GM19395 (cell line): ENCODE measurements at regions not wholly inside any gene's neighbourhood (a gene's known extent, or its start where the extent isn't known, plus 50 kb on each side); places are given as distances from the start of the nearest gene placed in this dataset.
"Not testable (repeated sequence)": the region's sequence is repeated elsewhere in the genome, so short reads cannot be mapped to it uniquely, and the experiment has no call there.

Experiments used
- ATAC-seq: cut with Tn5 transposase; IDR thresholded peaks from one replicate; pipeline ENCODE4 v1.9.1; 2021; ENCODE audit warnings: mild to moderate bottlenecking, moderate library complexity; ENCODE audit not compliant: unreplicated experiment

- ATAC-seq = no peak
These were observed 789.1 kb upstream of the HS3ST5 start for GRCh38 chr6:115131709-115132490.

GRCh38 chr6:115121513-115121912, 778.7 kb upstream of the HS3ST5 start:
- not testable (repeated sequence) for ATAC-seq

GRCh38 chr6:115120391-115120790, 777.6 kb upstream of the HS3ST5 start:
- ATAC-seq = no peak

GRCh38 chr6:115091461-115091860, 748.6 kb upstream of the HS3ST5 start:
- no peak for ATAC-seq

GRCh38 chr6:115078555-115078954, 735.7 kb upstream of the HS3ST5 start:
- no peak for ATAC-seq

- ATAC-seq = no peak
These were observed 729.1 kb upstream of the HS3ST5 start for GRCh38 chr6:115071962-115072361.

- ATAC-seq = no peak
These were observed 725.0 kb upstream of the HS3ST5 start for GRCh38 chr6:115067690-115068447.

GRCh38 chr6:115064680-115065079, 721.9 kb upstream of the HS3ST5 start:
- no peak for ATAC-seq

GRCh38 chr6:115060581-115060980, 717.8 kb upstream of the HS3ST5 start:
- ATAC-seq = no peak

- peak; percentile 69 for ATAC-seq
These were observed 715.8 kb upstream of the HS3ST5 start for GRCh38 chr6:115058414-115059211.

- no peak for ATAC-seq
These were observed 712.8 kb upstream of the HS3ST5 start for GRCh38 chr6:115055579-115055978.

GRCh38 chr6:115054242-115054641, 711.4 kb upstream of the HS3ST5 start:
- ATAC-seq = not testable (repeated sequence)

GRCh38 chr6:115053169-115053860, 710.5 kb upstream of the HS3ST5 start:
- no peak for ATAC-seq

GRCh38 chr6:115016593-115016992, 673.8 kb upstream of the HS3ST5 start:
- no peak for ATAC-seq

GRCh38 chr6:115004982-115005381, 662.2 kb upstream of the HS3ST5 start:
- no peak for ATAC-seq

- no peak for ATAC-seq
These were observed 661.4 kb upstream of the HS3ST5 start for GRCh38 chr6:115004204-115004603.

GRCh38 chr6:115001731-115002350, 659.0 kb upstream of the HS3ST5 start:
- ATAC-seq = no peak

- no peak for ATAC-seq
These were observed 657.9 kb upstream of the HS3ST5 start for GRCh38 chr6:115000736-115001135.

- no peak for ATAC-seq
These were observed 655.7 kb upstream of the HS3ST5 start for GRCh38 chr6:114998492-114998891.

GRCh38 chr6:114997813-114998292, 655.0 kb upstream of the HS3ST5 start:
- peak; percentile 76 for ATAC-seq
